ENCODE measurements at regions not wholly inside any gene's neighbourhood (a gene's known extent, or its start where the extent isn't known, plus 50 kb on each side); places are given as distances from the start of the nearest gene placed in this dataset.

DNA sequence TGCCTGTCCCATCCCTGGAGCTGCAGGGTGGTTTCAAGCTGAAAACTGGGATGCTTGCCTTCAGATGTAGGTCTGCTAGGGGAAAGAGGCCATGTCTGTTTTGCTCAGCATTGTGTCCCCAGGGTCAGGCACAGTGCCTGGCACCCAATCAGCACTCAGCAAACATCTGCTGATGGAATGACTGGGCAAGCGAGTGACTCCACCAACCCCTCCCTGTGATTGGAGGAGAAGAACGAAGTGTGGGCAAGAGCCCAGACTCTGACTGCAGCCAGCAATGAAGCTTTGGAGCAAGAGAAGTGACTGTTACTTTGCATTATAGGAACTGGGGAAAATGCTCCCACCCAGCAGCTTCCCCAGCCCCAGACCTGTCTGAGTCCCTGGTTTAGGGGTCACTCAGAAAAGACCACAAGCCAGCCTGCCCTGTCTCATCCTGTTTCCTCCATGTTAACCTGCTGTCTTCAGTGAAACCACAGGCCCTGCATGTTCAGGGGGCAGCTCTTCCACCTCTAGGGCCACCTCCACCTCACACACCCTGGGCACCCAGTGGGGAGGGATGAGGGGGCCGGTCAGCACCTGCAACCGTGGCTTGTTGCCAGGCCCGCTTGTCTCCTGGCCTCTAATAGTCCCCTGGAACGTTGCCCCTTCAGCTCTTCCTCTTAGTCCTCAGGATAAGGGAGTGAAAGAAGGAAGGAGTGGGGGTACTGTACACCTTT is 147.4 kb downstream of the TRIM29 start:
- dilution Hi-C loops (cut with MboI; ENCODE audit: extremely low pct_ligation_motif_present, low sequenced_read_pairs): no loop called here
- no peak overlapping the region for H3K9ac ChIP-seq (replicated peaks; ENCODE audit: extremely low read depth, insufficient read depth, low read length)
- H3K36me3 ChIP-seq (ENCODE audit: control insufficient read depth in 2 of 2, extremely low read depth in 1 of 2, insufficient read depth in 2 of 2, low read length in 2 of 2): no peaks in the 10 kb centered on the region
- no peak overlapping the region for H3K4me2 ChIP-seq (ENCODE audit: insufficient read depth, low read length)
- H3K27me3 ChIP-seq (ENCODE audit: control insufficient read depth in 2 of 2, insufficient read depth in 2 of 2, low read length in 2 of 2): no peaks in the 10 kb centered on the region
- no peak overlapping the region for H3K27ac ChIP-seq (ENCODE audit: insufficient read depth, low read depth, low read length)
- intact Hi-C loops (cut with micrococcal nuclease): no loop called here
- H3K9me1 ChIP-seq (replicated peaks; ENCODE audit: control insufficient read depth, extremely low read depth, insufficient read depth, low read length): no peaks in the 10 kb centered on the region
- DNase-seq (ENCODE audit: low read depth, low spot score) (no peak), FAIRE-seq (no peak)
- H2AFZ ChIP-seq (ENCODE audit: low read depth, low read length): no peak overlapping the region
- ChIA-PET POLR2A (no interaction called here), CTCF (no interaction called here)
- no peaks in the 10 kb centered on the region for H4K20me1 ChIP-seq (replicated peaks; ENCODE audit: control insufficient read depth, extremely low read depth, insufficient read depth, low read length)
- no TSS peak for BruUV-seq (replicated peaks)
- no peak for TF ChIP-seq GATA2 (IDR thresholded peaks at IDR 0.05; ENCODE audit: insufficient read depth, insufficient read length, low read depth, low read length)
- TF ChIP-seq EZH2 (IDR thresholded peaks at IDR 0.05; ENCODE audit: borderline replicate concordance, low read depth, low read length, severe bottlenecking): no peak
- no peak for TF ChIP-seq MYC (IDR thresholded peaks at IDR 0.05; ENCODE audit: low read depth, low read length)
- no peak for TF ChIP-seq JUN (IDR thresholded peaks at IDR 0.05; ENCODE audit: borderline replicate concordance, insufficient read depth, insufficient read length, low read depth)
- H3K79me2 ChIP-seq (ENCODE audit: control insufficient read depth, insufficient read depth, low read length): no peaks in the 10 kb centered on the region
- H3K4me3 ChIP-seq (replicated peaks in 1 of 3; ENCODE audit: insufficient read depth in 1 of 3, low read depth in 1 of 3, low read length in 3 of 3): no peak overlapping the region
- no peaks in the 10 kb centered on the region for H3K4me1 ChIP-seq (ENCODE audit: control insufficient read depth, extremely low read depth, insufficient read depth, low read length)
- no peaks in the 10 kb centered on the region for H3K9me3 ChIP-seq (replicated peaks; ENCODE audit: control insufficient read depth, insufficient read depth, low read length)

DNA sequence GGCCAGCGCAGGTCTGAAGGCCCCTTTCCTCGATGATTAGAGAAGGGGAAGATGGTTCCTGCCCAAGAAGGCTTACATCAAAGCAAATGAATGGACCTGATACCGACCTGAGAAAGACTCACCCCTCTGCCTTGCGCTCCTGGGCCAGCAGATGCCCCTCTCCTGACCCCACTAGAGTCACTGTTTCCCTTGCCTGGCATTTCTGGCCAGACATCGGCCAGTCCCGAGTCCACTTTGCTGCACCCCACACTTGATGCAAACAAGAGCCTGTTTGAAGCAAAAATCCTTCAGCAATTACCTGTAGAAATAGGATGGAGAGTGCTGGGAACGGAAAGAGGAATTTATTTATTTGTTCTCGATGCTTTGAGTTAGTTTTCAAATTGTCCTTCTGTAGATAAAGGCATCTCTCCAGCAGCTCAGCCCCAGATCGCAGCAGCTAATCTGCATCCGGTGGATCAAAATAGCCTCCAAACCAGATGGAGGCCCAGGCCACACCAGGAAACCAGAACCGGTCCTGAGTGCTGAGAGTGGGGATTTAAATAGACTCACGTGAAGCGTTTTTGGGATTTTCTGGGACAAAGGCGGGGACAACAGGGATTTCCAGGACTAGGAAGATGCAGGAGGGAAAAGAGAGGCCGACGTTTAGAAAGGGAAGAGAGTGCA is 148.6 kb downstream of the TRIM29 start:
- intact Hi-C loops (cut with micrococcal nuclease): no loop called here
- FAIRE-seq (no peak), DNase-seq (ENCODE audit: low read depth, low spot score) (no peak)
- dilution Hi-C loops (cut with MboI; ENCODE audit: extremely low pct_ligation_motif_present, low sequenced_read_pairs): no loop called here
- no peak overlapping the region for H3K4me3 ChIP-seq (replicated peaks in 1 of 3; ENCODE audit: insufficient read depth in 1 of 3, low read depth in 1 of 3, low read length in 3 of 3)
- no peaks in the 10 kb centered on the region for H3K79me2 ChIP-seq (ENCODE audit: control insufficient read depth, insufficient read depth, low read length)
- no TSS peak for BruUV-seq (replicated peaks)
- CTCF ChIA-PET: no interaction called here
- H3K36me3 ChIP-seq (ENCODE audit: control insufficient read depth in 2 of 2, extremely low read depth in 1 of 2, insufficient read depth in 2 of 2, low read length in 2 of 2): no peaks in the 10 kb centered on the region
- H3K9me1 ChIP-seq (replicated peaks; ENCODE audit: control insufficient read depth, extremely low read depth, insufficient read depth, low read length): no peaks in the 10 kb centered on the region
- H3K4me1 ChIP-seq (ENCODE audit: control insufficient read depth, extremely low read depth, insufficient read depth, low read length): no peaks in the 10 kb centered on the region
- no peak overlapping the region for H3K27ac ChIP-seq (ENCODE audit: insufficient read depth, low read depth, low read length)
- no peaks in the 10 kb centered on the region for H3K9me3 ChIP-seq (replicated peaks; ENCODE audit: control insufficient read depth, insufficient read depth, low read length)
- TF ChIP-seq FOS (IDR thresholded peaks at IDR 0.05; ENCODE audit: borderline replicate concordance, insufficient read depth, low read length): no peak
- no peak for TF ChIP-seq POLR2A (IDR thresholded peaks at IDR 0.05; ENCODE audit: low read depth, low read length)
- no peak for TF ChIP-seq EZH2 (IDR thresholded peaks at IDR 0.05; ENCODE audit: borderline replicate concordance, low read depth, low read length, severe bottlenecking)
- no peak for TF ChIP-seq JUN (IDR thresholded peaks at IDR 0.05; ENCODE audit: borderline replicate concordance, insufficient read depth, insufficient read length, low read depth)
- POLR2A ChIA-PET: no interaction called here
- no peaks in the 10 kb centered on the region for H3K27me3 ChIP-seq (ENCODE audit: control insufficient read depth in 2 of 2, insufficient read depth in 2 of 2, low read length in 2 of 2)
- H3K9ac ChIP-seq (replicated peaks; ENCODE audit: extremely low read depth, insufficient read depth, low read length): no peak overlapping the region
- H4K20me1 ChIP-seq (replicated peaks; ENCODE audit: control insufficient read depth, extremely low read depth, insufficient read depth, low read length): no peaks in the 10 kb centered on the region
- no peak overlapping the region for H3K4me2 ChIP-seq (ENCODE audit: insufficient read depth, low read length)
- no peak overlapping the region for H2AFZ ChIP-seq (ENCODE audit: low read depth, low read length)

Measured in endothelial cell of umbilical vein (primary cell).